ENCODE measurements at regions not wholly inside any gene's neighbourhood (a gene's known extent, or its start where the extent isn't known, plus 50 kb on each side); places are given as distances from the start of the nearest gene placed in this dataset.

- ChIA-PET POLR2A (no interaction called here), CTCF (interaction anchor here (1.1 kb wide), 1 partner anchor 126 kb away, joined by 3 read pairs; no protein-coding TSS in a partner anchor)
- ATAC-seq (no peak), DNase-seq (ENCODE audit: low spot score) (no peak)
- TF ChIP-seq USF1 (CRISPR knock-in tag; IDR thresholded peaks at IDR 0.05) (no peak), GABPB1 (CRISPR knock-in tag; IDR thresholded peaks at IDR 0.05) (no peak), NFATC4 (CRISPR knock-in tag; IDR thresholded peaks at IDR 0.05) (no peak), ZNF263 (CRISPR knock-in tag; IDR thresholded peaks at IDR 0.05; ENCODE audit: low read depth) (no peak), ZSCAN18 (CRISPR knock-in tag; IDR thresholded peaks at IDR 0.05) (no peak), CREB1 (CRISPR knock-in tag; IDR thresholded peaks at IDR 0.05) (no peak), MAX (CRISPR knock-in tag; IDR thresholded peaks at IDR 0.05) (no peak), ZBTB21 (CRISPR knock-in tag; IDR thresholded peaks at IDR 0.05; ENCODE audit: borderline replicate concordance) (no peak), ZNF532 (CRISPR knock-in tag; IDR thresholded peaks at IDR 0.05; ENCODE audit: borderline replicate concordance) (no peak), TP53 (CRISPR knock-in tag; IDR thresholded peaks at IDR 0.05) (no peak), RORB (CRISPR knock-in tag; IDR thresholded peaks at IDR 0.05) (no peak), CBFB (CRISPR knock-in tag; IDR thresholded peaks at IDR 0.05; ENCODE audit: low read depth) (no peak), HMGXB4 (CRISPR knock-in tag; IDR thresholded peaks at IDR 0.05) (no peak)
- Mint-ChIP-seq H3K27ac (no peak overlapping the region), H3K9me3 (peaks cover 31% of the 10 kb centered on the region), H3K4me3 (no peak overlapping the region), H3K4me1 (no peaks in the 10 kb centered on the region), H3K27me3 (ENCODE audit: low read depth) (no peaks in the 10 kb centered on the region), H3K36me3 (peaks cover 5% of the 10 kb centered on the region)
Measured at GRCh38 chr4:12978310-12978709, 505.8 kb downstream of the RAB28 start.

GRCh38 chr4:12975511-12975910 is 508.6 kb downstream of the RAB28 start:
- H3K27me3 Mint-ChIP-seq (ENCODE audit: low read depth): no peaks in the 10 kb centered on the region
- H3K36me3 Mint-ChIP-seq: no peaks in the 10 kb centered on the region
- ChIA-PET CTCF (no interaction called here), POLR2A (no interaction called here)
- no peak overlapping the region for H3K4me3 Mint-ChIP-seq
- no peaks in the 10 kb centered on the region for H3K4me1 Mint-ChIP-seq
- peaks cover 13% of the 10 kb centered on the region for H3K9me3 Mint-ChIP-seq
- DNase-seq (ENCODE audit: low spot score) (no peak), ATAC-seq (no peak)
- H3K27ac Mint-ChIP-seq: no peak overlapping the region
- TF ChIP-seq ZNF423 (CRISPR knock-in tag; IDR thresholded peaks at IDR 0.05) (no peak), ZNF671 (CRISPR knock-in tag; IDR thresholded peaks at IDR 0.05) (no peak), ESRRA (CRISPR knock-in tag; IDR thresholded peaks at IDR 0.05; ENCODE audit: borderline replicate concordance) (no peak), ZNF281 (CRISPR knock-in tag; IDR thresholded peaks at IDR 0.05) (no peak)
